GM19397 (cell line): ENCODE measurements at regions not wholly inside any gene's neighbourhood (a gene's known extent, or its start where the extent isn't known, plus 50 kb on each side); places are given as distances from the start of the nearest gene placed in this dataset.

Source experiments
- ATAC-seq: cut with Tn5 transposase; IDR thresholded peaks from one replicate; pipeline ENCODE4 v1.9.1; 2021; ENCODE audit warnings: mild to moderate bottlenecking, moderate library complexity; ENCODE audit not compliant: unreplicated experiment

- ATAC-seq = no peak
Observed at GRCh38 chr9:86765746-86766430, 181.4 kb downstream of the GAS1 start.

- no peak for ATAC-seq
Observed at GRCh38 chr9:86764671-86765343, 182.5 kb downstream of the GAS1 start.

DNA sequence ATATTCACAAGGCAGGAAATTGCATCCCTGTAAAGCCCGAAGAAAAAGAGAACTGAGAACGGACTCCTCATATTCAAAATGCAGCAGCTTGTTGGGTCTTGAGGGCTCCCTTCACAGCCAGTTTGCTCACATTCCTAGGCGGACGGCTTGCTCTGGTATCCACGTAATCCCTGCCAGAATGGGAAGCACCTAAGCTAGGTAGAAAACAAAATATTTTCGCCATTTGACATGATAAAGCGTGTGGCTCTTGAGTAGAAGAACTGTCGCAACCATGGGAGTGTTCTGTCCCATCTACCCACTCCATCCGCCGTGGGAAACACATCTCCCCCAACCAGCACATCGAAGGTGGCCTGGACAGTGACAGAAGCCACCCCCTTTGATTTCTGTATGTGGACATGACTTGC, 183.1 kb downstream of the GAS1 start:
- no peak for ATAC-seq

DNA sequence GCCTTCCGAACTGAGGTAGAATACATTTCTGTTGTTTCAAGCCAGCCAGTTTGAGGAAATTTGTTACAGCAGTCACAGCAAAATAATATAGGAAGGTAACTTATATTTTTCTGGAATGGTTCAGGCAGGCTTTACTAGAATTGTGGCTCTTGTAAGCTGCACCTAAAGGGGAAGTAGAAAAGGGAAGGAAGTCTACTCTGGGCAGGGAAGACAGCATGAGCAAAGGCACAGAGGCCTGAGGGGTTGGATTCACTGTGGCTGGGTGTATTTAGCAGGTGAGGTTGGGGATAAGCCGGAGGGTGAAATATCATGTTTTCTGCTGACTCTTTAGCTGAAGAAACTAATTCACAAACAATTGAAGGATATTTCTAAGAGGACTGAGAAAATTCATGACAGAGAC, 183.5 kb downstream of the GAS1 start:
- ATAC-seq = no peak

- ATAC-seq = no peak
Observed at GRCh38 chr9:86757382-86757720, 190.0 kb downstream of the GAS1 start.

DNA sequence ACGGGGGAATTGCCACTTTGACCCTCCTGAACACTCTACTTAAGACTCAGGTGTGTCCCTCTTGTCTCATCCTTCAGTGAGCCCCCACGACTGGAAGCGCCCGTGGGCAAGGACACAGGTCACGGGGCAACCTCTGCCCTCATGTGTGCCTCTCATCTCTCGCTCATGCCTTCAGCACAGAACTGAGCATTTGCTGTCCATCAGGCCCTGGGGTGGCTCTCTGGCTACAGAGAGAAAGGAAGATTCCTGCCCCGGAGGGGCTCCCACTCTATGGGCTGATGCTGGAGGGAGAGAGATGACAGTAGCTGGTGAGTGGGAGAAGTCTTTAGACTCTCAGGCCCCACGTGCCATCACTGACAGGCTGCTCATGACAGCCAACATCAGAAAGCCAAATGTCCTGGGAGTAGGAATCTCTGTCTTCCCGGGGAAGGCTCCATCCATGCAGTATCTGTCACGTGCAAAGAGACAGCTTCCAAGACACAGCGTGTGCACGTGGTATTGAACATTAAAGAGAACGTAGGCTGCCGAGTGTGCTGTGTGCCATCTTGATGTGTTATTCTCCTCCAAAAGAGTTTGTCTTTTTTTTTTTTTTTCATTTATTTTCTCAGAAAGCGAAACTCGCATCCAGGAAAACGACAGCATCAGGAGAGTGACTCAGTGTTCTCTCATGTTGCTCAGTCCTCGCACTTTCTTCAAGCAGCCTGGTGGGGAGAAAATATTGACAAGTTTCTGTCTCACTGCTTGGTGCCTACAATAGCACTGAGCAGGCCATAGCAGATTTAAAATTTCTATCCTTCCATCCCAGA, 190.5 kb downstream of the GAS1 start:
- no peak for ATAC-seq

DNA sequence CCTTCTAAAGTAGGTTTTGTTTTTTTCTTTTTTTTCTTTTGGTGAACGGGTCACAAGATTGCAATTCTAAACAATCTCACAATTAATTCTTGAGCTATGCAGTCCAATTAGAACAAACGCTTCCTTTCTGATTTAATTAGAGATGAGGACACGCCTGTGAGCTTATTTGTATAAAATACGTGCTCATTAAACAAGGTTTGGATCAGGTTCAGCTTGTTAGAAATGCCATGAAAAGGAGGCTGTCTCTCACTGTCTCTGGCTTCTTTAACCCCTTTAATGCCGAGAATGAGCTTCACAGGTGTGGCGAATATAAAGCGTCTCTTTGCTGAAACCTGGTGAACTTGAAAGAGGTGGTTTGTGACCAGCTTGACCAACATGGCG, 191.8 kb downstream of the GAS1 start:
- no peak for ATAC-seq

- no peak for ATAC-seq
Observed at GRCh38 chr9:86754581-86755560, 192.4 kb downstream of the GAS1 start.

- no peak for ATAC-seq
Observed at GRCh38 chr9:86753836-86754235, 193.5 kb downstream of the GAS1 start.

GRCh38 chr9:86752733-86753132, 194.6 kb downstream of the GAS1 start:
- ATAC-seq = no peak

GRCh38 chr9:86751956-86752355, 195.3 kb downstream of the GAS1 start:
- no peak for ATAC-seq

DNA sequence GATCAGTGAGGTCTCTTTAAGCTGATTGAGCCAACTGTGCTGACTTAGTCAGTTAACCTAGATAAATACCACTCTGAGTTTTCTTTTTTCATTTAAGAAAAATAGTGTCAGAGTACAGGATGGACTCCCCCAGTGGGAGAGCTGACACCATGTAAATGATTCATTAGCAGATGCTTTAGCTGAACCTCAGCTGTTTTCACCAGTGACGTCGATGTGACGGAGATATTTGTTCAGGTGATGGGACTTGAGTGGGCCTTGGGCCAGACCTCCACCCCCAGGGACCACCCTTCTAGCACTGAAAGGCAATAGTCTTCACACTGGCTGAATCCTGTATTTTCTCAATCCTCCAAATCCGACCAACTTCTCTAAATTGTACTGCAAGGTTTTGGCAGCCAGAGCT, 196.1 kb downstream of the GAS1 start:
- no peak for ATAC-seq

DNA sequence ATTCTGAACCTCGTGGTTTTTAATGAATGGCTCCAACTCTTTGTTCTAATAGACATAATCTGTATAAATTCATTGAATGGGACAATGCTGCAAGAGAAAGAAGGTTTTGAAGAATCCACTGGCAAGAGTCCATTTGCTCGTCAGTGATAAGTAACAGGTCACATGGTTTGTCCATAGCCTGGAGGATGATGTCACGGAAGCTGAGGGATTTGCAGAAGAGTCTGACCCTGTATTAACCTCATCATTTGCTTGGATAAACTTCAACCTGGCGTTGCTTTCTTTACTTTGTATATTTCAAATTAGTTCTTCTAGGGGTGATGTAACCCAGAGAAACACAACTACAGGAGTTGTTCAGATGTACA, 197.4 kb downstream of the GAS1 start:
- ATAC-seq = no peak

- no peak for ATAC-seq
Observed at GRCh38 chr9:86749161-86749893, 198.0 kb downstream of the GAS1 start.

- no peak for ATAC-seq
Observed at GRCh38 chr9:86747711-86748110, 199.6 kb downstream of the GAS1 start.

- no peak for ATAC-seq
Observed at GRCh38 chr9:86741311-86742208, 205.7 kb downstream of the GAS1 start.

GRCh38 chr9:86735772-86736458, 211.4 kb downstream of the GAS1 start:
- no peak for ATAC-seq

DNA sequence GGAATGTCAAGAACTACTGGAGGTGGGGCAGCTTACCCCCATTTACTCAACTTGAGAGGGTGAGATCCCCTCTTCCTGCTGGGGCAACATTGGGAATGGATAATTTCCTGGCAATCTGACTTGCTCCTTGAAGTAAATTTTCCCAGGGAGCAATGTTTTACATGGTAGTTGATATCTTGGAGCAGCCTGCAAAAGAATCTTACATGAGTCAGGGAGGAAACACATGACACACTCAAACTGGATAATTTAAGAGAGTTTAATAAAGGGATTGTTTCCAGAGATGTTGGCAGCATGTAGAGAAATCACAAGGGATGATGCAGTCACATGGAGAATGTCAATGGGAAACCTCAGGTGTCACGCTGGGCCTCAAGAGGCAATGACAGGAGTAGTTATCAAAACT, 212.5 kb downstream of the GAS1 start:
- no peak for ATAC-seq

DNA sequence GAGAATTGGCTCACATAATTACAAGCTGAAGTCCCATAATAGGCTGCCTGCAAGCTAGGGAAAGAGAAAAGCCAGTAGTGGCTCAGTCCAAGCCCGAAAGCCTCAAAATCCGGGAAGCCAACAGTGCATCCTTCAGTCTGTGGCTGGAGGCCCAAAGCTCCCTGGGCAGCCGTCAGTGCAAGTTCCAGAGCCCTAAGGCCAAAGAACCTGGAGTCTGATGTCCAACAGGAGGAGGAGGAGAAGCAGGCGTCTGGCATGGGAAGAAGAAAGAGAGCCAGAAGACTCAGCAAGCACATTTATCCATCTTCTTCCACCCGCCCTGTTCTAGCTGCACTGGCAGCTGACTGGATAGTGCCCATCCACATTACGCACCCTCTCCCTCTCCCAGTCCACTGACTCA, 213.4 kb downstream of the GAS1 start:
- no peak for ATAC-seq
